GM12891 (cell line): ENCODE measurements at regions not wholly inside any gene's neighbourhood (a gene's known extent, or its start where the extent isn't known, plus 50 kb on each side); places are given as distances from the start of the nearest gene placed in this dataset.

Source experiments
- DNase-seq: peaks from one replicate; pipeline ENCODE4 v3.0.0; 2011; ENCODE audit warnings: low spot score; ENCODE audit not compliant: insufficient read length
- FAIRE-seq: peaks from 2 replicates; lab custom pipeline; 2011; peaks lifted over from hg19 to GRCh38; lab: Jason Lieb, UNC
- PAX5 ChIP-seq: IDR thresholded peaks from 2 replicates; pipeline ENCODE4 v1.6.1; 2011; ENCODE audit warnings: low read length, moderate library complexity, mild to moderate bottlenecking; ENCODE audit not compliant: insufficient read depth, severe bottlenecking
- POLR2A ChIP-seq: IDR thresholded peaks from 2 replicates; pipeline ENCODE4 v1.6.1; 2011; ENCODE audit warnings: low read depth, low read length, control low read depth
- POLR2AphosphoS5 ChIP-seq: IDR thresholded peaks from 2 replicates; pipeline ENCODE4 v1.6.1; 2011; ENCODE audit warnings: low read depth, low read length, control low read depth
- POU2F2 ChIP-seq: IDR thresholded peaks from 2 replicates; pipeline ENCODE4 v1.6.1; 2011; ENCODE audit warnings: low read depth, mild to moderate bottlenecking, control low read depth, low read length, moderate library complexity
- SPI1 ChIP-seq: IDR thresholded peaks from 2 replicates; pipeline ENCODE4 v1.6.1; 2011; ENCODE audit warnings: low read depth, low read length, control low read depth
- TAF1 ChIP-seq: IDR thresholded peaks from 2 replicates; pipeline ENCODE4 v1.6.1; 2011; ENCODE audit warnings: low read depth, low read length, control low read depth

DNA sequence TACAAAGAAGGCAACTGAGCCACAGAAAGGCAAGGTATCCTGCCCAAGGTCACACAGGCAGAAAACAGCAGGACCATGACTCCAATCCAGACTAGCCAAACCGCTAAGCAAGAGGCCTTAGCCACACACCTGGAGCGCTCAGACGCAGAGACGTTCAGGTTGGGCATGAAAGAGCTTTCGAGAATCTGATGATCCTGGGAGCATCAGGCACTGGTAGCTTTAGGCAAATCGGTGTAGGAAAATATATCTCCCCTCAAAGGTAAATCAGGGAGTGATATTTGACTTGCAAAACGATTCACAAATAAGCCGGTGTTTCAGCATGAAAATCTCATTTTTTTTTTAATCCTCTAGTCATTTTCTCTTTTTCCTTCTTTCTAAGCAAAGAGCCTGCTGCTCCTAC is 279.0 kb downstream of the MRTFB start:
- DNase-seq (no peak), FAIRE-seq (no peak)
- no peak for TF ChIP-seq PAX5
- no peak for TF ChIP-seq POU2F2
- TF ChIP-seq POLR2AphosphoS5 = no peak
- TF ChIP-seq TAF1 = no peak
- TF ChIP-seq POLR2A = no peak

DNA sequence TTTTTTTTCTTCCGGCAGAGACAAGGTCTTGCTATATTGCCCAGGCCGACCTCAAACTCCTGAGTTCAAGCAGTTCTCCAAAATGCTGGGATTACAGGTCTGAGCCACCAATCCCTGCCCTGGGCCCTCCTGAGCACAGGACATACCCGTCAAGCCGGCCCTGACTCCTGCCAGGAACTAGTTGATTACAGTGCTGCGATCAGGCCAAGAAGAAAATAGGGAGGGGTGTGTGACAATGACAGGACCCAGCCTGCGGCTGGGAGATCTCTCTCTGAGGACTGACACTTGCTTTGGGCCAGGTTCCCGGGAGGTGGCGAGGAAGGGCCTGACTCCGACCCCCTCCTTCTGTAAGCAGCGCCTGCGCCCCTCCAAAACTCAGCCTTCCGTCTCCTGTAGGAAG is 276.6 kb downstream of the MRTFB start:
- no peak for FAIRE-seq
- no peak for TF ChIP-seq POLR2A
- TF ChIP-seq POU2F2 = no peak
- no peak for TF ChIP-seq SPI1
- TF ChIP-seq POLR2AphosphoS5 = no peak
- no peak for TF ChIP-seq PAX5
- TF ChIP-seq TAF1 = no peak
- DNase-seq = no peak

DNA sequence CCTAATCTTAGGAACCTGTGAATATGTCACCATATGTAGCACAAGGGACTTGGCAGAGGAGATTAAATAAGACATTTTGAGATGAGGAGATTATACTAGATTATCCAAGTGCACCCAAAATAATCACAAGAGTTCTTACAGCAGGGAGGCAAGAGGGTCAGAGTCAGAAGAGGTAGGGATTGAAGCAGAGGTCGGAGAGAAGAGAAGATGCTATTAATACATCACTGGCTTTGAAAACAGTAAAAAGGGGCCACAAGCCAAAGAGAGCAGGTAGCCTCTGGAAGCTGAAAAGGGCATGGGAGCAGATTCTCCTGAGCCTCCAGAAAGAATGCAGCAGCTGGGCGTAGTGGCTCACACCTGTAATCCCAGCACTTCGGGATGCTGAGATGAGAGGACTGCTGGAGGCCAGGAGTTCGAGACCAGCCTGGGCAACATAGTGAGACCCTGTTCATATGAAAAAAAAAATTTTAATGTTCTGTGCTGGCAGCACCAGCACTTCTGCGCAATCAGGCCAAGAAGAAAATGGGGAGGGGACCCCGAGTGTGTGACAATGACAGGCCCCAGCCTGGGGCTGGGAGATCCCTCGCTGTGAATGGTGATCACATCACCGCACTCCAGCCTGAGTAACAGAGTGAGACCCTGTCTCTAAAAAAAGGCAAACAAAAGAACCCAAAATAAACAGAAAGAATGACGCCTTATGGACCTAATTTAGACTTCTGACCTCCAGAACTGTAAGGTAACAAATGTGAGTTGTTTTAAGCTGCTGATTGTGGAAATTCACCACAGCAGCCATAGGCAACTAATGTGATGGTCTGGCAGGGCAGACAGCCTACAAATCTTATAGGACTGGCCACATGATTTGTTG is 275.4 kb downstream of the MRTFB start:
- DNase-seq = no peak
- FAIRE-seq = no peak
- TF ChIP-seq TAF1 = no peak
- no peak for TF ChIP-seq PAX5
- no peak for TF ChIP-seq POLR2A
- no peak for TF ChIP-seq POLR2AphosphoS5
- TF ChIP-seq POU2F2 = no peak
- no peak for TF ChIP-seq SPI1

DNA sequence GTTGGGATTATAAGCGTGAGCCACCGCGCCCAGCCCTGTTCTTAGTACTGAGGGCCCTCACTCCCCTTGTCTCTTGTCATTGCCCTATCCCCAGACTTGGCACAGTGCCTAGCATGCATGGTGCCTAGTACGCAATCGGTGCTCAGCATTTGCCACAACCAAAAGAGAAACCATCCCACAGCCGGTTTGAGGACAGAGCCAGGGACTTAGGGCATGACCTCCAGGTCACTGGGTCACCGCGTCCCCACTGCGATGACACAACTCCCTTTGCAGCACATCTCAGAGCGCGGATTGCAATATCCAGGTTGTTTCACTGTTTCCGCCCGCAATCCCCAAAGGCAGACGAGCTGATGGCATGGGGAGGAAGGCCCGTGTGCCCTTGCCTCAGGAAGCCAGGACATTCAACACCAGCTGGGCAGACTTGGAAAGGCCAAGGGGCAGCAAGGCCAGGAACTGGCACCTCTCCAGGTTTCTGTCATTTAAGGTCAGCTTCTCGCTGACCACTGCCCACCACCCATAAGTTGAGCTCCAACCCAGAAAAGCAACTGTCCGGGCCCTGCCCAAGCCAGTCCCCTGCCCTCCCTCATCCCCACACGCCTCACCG is 274.5 kb downstream of the MRTFB start:
- no peak for FAIRE-seq
- no peak for DNase-seq
- TF ChIP-seq SPI1 = no peak
- no peak for TF ChIP-seq PAX5
- TF ChIP-seq POLR2A = no peak
- TF ChIP-seq POU2F2 = no peak
- TF ChIP-seq TAF1 = no peak
- TF ChIP-seq POLR2AphosphoS5 = no peak

DNA sequence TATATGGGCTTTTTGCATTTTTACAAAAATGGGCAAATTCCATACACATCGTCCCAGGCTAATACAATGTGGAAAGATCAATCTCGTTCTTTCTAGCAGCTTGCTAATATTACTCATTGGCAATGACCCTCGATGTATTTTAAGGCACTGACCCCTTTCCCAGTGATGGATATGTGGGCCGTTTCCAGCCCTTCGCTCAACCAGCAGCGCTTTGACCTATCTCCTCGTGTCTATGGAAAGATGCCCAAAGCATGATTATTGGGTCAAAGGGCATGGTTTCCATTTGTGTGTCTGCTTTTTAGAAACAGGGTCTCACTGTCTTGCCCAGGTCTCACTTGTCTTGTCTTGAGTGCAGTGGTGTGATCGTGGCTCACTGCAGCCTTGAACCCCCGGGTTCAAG is 273.8 kb downstream of the MRTFB start:
- no peak for DNase-seq
- TF ChIP-seq SPI1 = no peak
- no peak for FAIRE-seq

DNA sequence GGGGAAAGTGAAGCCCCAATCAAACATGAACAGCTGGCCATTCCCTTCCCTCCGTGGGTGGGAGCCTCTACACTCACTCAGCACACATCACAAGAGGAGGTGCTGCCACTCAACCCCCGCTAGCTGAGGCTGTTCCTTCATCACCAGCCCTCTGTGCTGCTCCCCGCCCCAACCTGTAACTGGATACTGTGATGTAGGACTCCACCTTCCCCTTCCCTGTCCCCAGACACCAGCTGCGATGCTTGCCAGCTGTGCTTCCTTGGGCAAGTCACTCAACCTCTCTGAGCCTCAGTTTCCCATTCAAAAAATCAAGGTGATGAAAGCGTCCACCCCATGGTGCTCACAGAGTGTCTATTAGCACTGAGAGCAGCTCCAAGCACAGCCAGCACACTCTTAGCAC is 273.2 kb downstream of the MRTFB start:
- FAIRE-seq (no peak), DNase-seq (no peak)
- TF ChIP-seq PAX5 (no peak), SPI1 (no peak), POLR2A (no peak), POLR2AphosphoS5 (no peak)

DNA sequence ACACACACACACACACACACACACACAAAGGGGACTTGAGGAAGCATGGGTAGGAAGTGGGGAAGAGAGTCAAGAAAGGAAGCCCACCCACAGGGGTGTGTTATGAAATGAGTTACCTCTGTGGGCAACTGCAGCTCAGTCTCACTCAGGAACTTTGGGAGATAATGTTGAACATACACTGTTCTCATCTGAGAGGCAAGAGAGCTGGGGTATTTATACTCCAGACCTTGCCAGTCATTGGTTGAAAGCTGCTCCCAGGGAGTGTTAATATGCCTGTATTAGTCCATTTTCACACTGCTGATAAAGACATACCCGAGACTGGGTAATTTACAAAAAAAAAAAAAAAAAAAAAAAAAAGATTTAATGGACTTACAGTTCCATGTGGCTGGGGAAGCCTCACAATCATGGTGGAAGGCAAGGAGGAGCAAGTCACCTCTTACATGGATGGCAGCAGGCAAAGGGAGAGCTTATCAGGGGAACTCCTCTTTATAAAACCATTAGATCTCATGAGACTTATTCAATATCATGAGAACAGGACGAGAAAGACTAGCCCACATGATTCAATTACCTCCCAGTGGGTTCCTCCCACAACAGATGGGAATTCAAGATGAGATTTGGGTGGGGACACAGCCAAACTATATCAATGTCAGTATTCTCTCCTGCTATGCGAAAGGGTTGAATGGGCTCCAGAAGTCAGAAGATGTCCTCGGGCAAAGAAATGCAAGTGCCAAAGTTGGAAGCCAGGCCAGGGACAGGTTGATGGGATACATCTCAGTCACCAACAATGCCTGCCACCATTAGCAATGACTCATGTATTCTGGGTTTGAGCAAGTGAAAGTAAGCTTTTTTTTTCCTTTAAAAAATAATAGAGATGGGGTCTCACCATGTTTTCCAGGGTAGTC is 270.5 kb downstream of the MRTFB start:
- no peak for TF ChIP-seq POLR2A
- TF ChIP-seq SPI1 = no peak
- TF ChIP-seq POLR2AphosphoS5 = no peak
- TF ChIP-seq PAX5 = no peak
- no peak for TF ChIP-seq POU2F2
- no peak for TF ChIP-seq TAF1
- DNase-seq (no peak), FAIRE-seq (no peak)

DNA sequence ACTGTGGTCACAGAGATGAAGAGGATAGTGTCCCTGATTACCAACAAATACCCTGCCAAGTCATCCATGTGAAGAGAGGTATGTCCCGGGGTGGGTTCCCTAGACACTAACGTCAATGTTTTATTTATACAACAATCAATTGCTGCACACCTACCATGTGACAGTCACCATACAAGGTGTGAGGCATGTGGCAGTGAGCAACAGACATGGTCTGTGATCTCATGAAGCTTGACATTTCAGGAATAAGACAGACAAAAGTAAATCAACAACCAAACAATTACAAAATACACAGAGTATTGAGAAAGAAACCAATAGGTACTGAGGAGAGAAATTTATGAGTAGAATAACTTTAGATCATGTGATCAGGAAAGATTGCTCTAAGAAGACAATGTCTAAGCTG is 268.6 kb downstream of the MRTFB start:
- FAIRE-seq = no peak
- TF ChIP-seq SPI1 (no peak), TAF1 (no peak), POLR2AphosphoS5 (no peak), POU2F2 (no peak)
- no peak for DNase-seq

DNA sequence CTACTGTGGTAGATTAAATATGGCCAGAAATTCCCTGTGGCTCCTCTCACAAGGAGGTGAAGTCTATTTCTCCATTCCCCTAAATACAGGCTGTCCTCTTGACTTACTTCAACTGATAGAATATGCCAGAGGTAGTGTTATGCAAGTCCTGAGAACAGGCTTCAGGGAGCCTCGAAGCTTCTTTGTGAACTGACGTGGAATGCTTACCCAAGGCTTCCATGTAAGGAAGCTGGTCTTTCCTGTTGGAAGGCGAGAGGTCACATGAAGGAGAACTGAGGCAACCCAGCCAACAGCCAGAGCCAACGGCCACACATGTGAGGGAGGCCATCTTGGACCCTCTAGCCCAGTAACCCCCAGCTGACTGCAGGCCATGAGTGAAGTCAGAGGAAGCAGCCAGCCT is 267.9 kb downstream of the MRTFB start:
- TF ChIP-seq TAF1 (no peak), PAX5 (no peak), POLR2AphosphoS5 (no peak), SPI1 (no peak), POU2F2 (no peak), POLR2A (no peak)
- FAIRE-seq (no peak), DNase-seq (no peak)
